Fibroblast of the aortic adventitia (primary cell): ENCODE measurements at regions not wholly inside any gene's neighbourhood (a gene's known extent, or its start where the extent isn't known, plus 50 kb on each side); places are given as distances from the start of the nearest gene placed in this dataset.
"Not testable (repeated sequence)": the region's sequence is repeated elsewhere in the genome, so short reads cannot be mapped to it uniquely, and the experiment has no call there.

Experiments
- DNase-seq: peaks from one replicate; pipeline ENCODE4 v3.0.0-alpha.2; 2010; ENCODE audit warnings: low read depth
- H3K4me3 ChIP-seq: 2 replicates; pipeline ENCODE4 v1.5.1; 2011; ENCODE audit warnings: low read depth, mild to moderate bottlenecking, control low read depth, low read length, moderate library complexity
- TF ChIP-seq, protein P1 (sequence below): IDR thresholded peaks from 2 replicates; pipeline ENCODE4 v1.5.1; 2011; ENCODE audit warnings: mild to moderate bottlenecking, low read length, control low read depth, inconsistent platforms; ENCODE audit not compliant: insufficient read depth

DNA sequence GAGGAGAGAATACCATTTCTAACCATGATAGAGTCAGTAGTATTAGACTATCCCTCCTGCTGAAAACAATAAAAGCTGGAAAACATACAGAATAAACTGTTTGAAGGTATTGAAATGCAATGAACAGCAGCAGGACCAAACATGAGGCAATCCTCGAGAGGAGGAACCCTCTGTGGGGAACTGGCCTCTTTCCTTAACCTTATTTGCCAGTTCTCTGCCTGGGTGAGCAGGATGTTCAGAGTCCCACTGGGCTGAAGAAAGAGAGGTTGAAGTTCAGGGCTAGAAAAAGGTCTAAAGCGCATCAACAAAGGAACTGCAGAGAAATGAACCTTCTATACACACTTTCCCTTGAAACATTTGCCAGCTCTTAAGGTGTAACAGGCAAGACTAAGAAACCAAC lies 79.8 kb upstream of the FHL2 start:
- DNase-seq, result no peak
- H3K4me3 ChIP-seq, result no peak overlapping the region
- TF ChIP-seq, protein P1, sequence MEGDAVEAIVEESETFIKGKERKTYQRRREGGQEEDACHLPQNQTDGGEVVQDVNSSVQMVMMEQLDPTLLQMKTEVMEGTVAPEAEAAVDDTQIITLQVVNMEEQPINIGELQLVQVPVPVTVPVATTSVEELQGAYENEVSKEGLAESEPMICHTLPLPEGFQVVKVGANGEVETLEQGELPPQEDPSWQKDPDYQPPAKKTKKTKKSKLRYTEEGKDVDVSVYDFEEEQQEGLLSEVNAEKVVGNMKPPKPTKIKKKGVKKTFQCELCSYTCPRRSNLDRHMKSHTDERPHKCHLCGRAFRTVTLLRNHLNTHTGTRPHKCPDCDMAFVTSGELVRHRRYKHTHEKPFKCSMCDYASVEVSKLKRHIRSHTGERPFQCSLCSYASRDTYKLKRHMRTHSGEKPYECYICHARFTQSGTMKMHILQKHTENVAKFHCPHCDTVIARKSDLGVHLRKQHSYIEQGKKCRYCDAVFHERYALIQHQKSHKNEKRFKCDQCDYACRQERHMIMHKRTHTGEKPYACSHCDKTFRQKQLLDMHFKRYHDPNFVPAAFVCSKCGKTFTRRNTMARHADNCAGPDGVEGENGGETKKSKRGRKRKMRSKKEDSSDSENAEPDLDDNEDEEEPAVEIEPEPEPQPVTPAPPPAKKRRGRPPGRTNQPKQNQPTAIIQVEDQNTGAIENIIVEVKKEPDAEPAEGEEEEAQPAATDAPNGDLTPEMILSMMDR, result no peak

DNA sequence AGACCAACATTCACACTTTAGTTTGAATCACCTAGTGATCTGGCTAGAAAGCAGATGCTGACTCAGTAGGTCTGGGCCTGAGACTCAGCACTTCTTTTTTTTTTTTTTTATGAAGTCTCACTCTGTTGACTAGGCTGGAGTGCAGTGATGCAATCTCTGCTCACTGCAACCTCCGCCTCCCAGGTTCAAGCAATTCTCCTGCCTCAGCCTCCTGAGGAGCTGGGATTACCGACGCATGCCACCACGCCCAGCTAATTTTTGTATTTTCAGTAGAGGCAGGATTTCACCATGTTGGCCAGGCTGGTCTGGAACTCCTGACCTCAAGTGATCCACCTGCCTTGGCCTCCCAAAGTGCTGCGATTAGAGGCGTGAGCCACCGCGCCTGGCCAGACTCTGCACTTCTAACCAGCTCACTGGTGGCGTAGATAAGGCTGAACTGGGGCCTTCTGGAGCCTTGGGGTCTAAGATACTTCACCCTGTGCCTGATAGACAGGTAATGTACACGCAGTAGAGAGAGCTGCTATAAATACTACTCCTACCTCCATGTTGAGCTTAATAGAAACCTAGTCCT lies 78.3 kb upstream of the FHL2 start:
- not testable (repeated sequence) for DNase-seq, H3K4me3 ChIP-seq

DNA sequence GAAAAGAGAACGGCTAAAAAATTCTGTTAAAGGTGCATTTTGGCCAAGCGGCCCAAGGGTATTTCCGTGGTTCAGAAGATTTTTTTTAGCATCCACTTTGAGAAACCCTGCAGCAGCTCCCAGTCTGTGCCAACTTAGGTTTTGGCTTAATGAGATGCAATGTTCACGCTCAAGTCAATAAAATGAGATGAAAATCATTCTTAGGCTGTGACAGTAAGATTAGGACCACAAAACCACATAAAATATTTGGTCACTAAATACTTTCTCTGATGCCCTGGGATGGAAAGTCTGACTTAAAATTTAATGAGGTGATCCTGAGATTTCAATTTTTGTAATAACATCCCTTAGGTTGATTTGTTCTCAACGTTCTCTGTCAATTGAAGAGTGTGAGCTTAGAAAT lies 74.2 kb upstream of the FHL2 start:
- TF ChIP-seq, protein P1, result no peak
- H3K4me3 ChIP-seq, result no peak overlapping the region
- no peak for DNase-seq

DNA sequence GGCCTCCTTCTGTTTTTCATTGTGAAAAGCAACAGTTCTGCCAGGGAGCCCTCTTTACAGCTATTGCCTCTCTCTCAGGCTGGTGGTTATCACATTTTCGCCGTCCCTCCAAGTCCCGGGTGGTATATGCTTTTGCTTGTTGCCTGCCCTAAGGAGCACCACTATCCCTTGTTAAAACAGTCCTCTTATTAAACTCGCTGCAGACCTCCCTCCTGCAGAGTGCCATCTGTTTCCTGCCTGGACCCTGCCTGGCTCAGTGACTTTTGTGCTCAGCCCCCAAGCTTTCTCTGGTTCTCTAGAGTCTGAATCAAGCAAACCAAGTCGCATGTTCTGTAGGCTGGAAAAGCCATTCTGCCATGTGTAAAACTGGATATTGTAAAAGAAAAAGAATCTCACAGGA lies 72.1 kb upstream of the FHL2 start:
- H3K4me3 ChIP-seq, result no peak overlapping the region
- DNase-seq, result no peak
- TF ChIP-seq, protein P1, result no peak

DNA sequence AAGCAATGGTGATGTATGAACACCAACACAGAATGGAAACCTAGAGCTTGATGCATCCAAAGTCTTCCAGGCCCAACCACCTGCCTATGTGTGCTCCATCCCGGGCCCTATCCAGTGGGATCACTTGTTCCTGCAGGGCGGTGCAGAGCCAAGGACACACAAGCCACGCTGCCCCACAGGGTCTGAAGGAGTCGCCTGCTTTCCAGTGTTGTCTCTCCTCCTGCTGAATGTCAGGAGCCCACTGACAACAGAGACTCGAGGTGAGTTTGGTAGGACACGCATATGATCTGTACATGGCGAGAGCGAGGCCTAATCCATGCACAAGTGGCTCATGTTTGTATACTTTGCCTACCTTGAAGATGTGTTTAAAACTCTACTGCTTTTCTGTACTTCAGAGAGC lies 70.9 kb upstream of the FHL2 start:
- no peak overlapping the region for H3K4me3 ChIP-seq
- TF ChIP-seq, protein P1, result no peak
- no peak for DNase-seq

DNA sequence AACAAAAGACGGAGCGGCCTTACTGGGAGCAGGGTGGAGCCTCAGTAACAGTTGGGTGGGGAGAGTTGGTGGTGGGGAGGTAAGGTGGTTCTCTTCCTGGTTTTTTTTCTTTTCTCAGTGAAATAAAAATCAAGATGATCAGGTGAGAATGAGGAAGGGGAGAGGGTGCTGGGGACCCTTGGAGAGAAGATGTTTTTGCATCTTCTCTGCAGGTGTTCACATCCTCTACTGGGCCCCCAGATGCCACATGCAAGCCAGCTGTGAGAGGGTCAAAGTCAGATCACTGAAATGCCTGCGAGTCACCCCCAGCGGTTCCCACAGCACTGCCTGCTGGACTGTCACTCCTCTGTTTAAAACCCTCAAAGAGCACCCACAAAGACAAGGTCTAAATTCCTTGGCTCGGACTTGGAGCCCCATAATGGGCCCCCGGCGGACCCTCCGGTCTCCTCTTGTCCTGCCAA lies 69.8 kb upstream of the FHL2 start:
- DNase-seq, result no peak
- H3K4me3 ChIP-seq, result no peak overlapping the region
- TF ChIP-seq, protein P1, result no peak

DNA sequence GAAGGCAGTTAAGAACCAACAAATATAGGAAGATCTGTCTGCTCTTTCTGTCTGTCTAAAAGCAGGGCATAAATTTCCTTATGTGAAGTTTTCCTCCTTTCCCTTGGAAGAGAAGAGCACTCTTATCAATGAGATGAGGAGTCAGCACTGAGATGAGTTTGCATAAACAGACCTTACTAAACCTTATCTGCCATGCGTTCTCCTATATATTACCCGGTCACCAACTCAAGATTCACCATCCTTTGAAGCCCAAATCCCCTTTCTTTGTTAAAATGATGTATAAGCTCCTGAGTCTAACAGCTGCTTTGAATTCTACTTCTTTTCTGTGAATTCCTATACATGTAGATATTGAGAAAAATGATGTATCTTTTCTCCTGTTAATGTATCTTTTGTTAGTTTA lies 65.5 kb upstream of the FHL2 start:
- H3K4me3 ChIP-seq, result no peak overlapping the region
- no peak for DNase-seq
- TF ChIP-seq, protein P1, result no peak
